HEK293 (cell line): ENCODE measurements at regions not wholly inside any gene's neighbourhood (a gene's known extent, or its start where the extent isn't known, plus 50 kb on each side); places are given as distances from the start of the nearest gene placed in this dataset.

Experiments
- CTCF ChIP-seq: fragments of 450-650 bp; formaldehyde crosslinking; IDR thresholded peaks from 2 replicates; pipeline ENCODE4 v1.5.1; 2016; ENCODE audit warnings: missing biosample characterization, missing genetic modification characterization
- ZNF645 ChIP-seq: fragments of 450-650 bp; formaldehyde crosslinking; IDR thresholded peaks from 2 replicates; pipeline ENCODE4; 2016; ENCODE audit warnings: missing biosample characterization, missing genetic modification characterization
- TF ChIP-seq, protein P1 (sequence below): fragments of 450-650 bp; formaldehyde crosslinking; IDR thresholded peaks from 2 replicates; pipeline ENCODE4 v1.5.1; 2016; ENCODE audit warnings: missing biosample characterization, missing genetic modification characterization

- TF ChIP-seq, protein P1, sequence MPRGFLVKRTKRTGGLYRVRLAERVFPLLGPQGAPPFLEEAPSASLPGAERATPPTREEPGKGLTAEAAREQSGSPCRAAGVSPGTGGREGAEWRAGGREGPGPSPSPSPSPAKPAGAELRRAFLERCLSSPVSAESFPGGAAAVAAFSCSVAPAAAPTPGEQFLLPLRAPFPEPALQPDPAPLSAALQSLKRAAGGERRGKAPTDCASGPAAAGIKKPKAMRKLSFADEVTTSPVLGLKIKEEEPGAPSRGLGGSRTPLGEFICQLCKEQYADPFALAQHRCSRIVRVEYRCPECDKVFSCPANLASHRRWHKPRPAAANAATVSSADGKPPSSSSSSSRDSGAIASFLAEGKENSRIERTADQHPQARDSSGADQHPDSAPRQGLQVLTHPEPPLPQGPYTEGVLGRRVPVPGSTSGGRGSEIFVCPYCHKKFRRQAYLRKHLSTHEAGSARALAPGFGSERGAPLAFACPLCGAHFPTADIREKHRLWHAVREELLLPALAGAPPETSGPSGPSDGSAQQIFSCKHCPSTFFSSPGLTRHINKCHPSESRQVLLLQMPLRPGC (tag by site-specific recombination) = no peak
- TF ChIP-seq CTCF (tag by site-specific recombination) = no peak
- no peak for TF ChIP-seq ZNF645 (tag by site-specific recombination)
These were observed 248.6 kb upstream of the DAPK1 start for GRCh38 chr9:87249029-87249428.
